ENCODE measurements at regions not wholly inside any gene's neighbourhood (a gene's known extent, or its start where the extent isn't known, plus 50 kb on each side); places are given as distances from the start of the nearest gene placed in this dataset.

- DNase-seq, result no peak
Measured at GRCh38 chr7:125555916-125556315, 626.3 kb upstream of the POT1 start.

- DNase-seq, result no peak
Measured at GRCh38 chr7:125551008-125551407, 621.4 kb upstream of the POT1 start.

- DNase-seq, result no peak
Measured at GRCh38 chr7:125547505-125547904, 617.9 kb upstream of the POT1 start.

- DNase-seq, result no peak
Measured at GRCh38 chr7:125530553-125530952, 600.9 kb upstream of the POT1 start.

GRCh38 chr7:125529249-125529648 is 599.6 kb upstream of the POT1 start:
- DNase-seq, result no peak

GRCh38 chr7:125526958-125527357 is 597.3 kb upstream of the POT1 start:
- no peak for DNase-seq

- no peak for DNase-seq
Measured at GRCh38 chr7:125526092-125526491, 596.5 kb upstream of the POT1 start.

GRCh38 chr7:125516194-125516593 is 586.6 kb upstream of the POT1 start:
- DNase-seq, result no peak

GRCh38 chr7:125512373-125512772 is 582.7 kb upstream of the POT1 start:
- no peak for DNase-seq

- no peak for DNase-seq
Measured at GRCh38 chr7:125511310-125511709, 581.7 kb upstream of the POT1 start.

GRCh38 chr7:125506331-125506730 is 576.7 kb upstream of the POT1 start:
- no peak for DNase-seq

GRCh38 chr7:125504848-125505247 is 575.2 kb upstream of the POT1 start:
- no peak for DNase-seq

- no peak for DNase-seq
Measured at GRCh38 chr7:125495997-125496396, 566.4 kb upstream of the POT1 start.

- DNase-seq, result no peak
Measured at GRCh38 chr7:125492521-125492920, 562.9 kb upstream of the POT1 start.

GRCh38 chr7:125491137-125491536 is 561.5 kb upstream of the POT1 start:
- no peak for DNase-seq

GRCh38 chr7:125490167-125490566 is 560.5 kb upstream of the POT1 start:
- DNase-seq, result no peak

GRCh38 chr7:125485223-125485622 is 555.6 kb upstream of the POT1 start:
- DNase-seq, result no peak

- no peak for DNase-seq
Measured at GRCh38 chr7:125484755-125485154, 555.1 kb upstream of the POT1 start.

GRCh38 chr7:125481323-125481722 is 551.7 kb upstream of the POT1 start:
- no peak for DNase-seq

GRCh38 chr7:125480762-125481161 is 551.1 kb upstream of the POT1 start:
- DNase-seq, result no peak

GRCh38 chr7:125468855-125469174 is 539.2 kb upstream of the POT1 start:
- no peak for DNase-seq

- DNase-seq, result no peak
Measured at GRCh38 chr7:125467996-125468854, 538.6 kb upstream of the POT1 start.

GRCh38 chr7:125465527-125465926 is 535.9 kb upstream of the POT1 start:
- no peak for DNase-seq

GRCh38 chr7:125462615-125463014 is 533.0 kb upstream of the POT1 start:
- DNase-seq, result no peak

- no peak for DNase-seq
Measured at GRCh38 chr7:125459038-125459437, 529.4 kb upstream of the POT1 start.
